HG03342 (cell line): ENCODE measurements at regions not wholly inside any gene's neighbourhood (a gene's known extent, or its start where the extent isn't known, plus 50 kb on each side); places are given as distances from the start of the nearest gene placed in this dataset.
"Not testable (repeated sequence)": the region's sequence is repeated elsewhere in the genome, so short reads cannot be mapped to it uniquely, and the experiment has no call there.

ENCODE experiments used
- ATAC-seq: cut with Tn5 transposase; IDR thresholded peaks from one replicate; pipeline ENCODE4 v1.9.1; 2021; ENCODE audit warnings: mild to moderate bottlenecking, moderate library complexity; ENCODE audit not compliant: unreplicated experiment

DNA sequence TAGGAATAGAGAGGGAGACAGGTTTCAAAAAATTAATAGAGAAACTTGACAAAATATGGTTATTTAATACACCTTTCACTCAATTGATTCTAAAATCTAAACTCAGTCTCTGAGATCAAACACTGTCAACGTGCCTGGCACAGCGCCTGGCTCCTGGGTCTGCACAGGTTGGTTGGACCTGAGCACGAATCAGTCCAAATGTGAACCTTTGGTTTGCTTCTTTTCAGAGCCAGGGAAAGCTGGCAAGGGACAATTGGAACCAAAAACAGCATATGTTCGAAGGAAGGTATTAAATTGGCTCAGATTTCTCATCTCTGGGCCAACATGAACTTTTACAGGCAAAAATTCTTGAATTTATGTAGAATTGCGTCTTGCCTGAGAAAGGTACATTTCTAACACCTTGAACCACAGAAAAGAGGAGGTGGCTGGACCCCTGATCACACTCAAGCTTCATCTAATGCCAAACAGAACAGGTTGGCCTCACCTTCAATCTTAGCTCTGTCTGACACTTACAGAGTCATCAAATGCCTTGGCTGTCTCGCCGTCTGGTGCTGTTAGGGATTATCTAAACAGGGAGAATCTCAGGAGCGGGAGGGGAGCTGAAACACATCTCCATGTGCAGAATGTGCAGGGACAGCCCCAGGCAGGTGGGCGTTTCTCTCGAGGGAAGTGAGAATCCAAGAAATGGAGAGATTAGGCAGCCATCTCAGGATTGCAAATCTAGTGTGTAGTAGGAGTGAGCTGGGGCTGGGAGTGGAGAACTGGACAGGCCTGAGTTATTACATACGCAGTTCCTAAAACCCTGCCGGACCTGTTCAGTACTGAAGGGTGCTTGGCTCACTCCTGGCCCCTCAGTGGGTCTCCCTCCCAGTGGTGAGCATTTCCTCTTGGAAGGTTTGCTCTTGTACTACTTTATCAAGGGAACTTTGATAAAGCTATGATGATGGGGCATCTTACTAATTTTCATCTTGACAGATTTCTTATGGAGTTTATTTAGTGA lies 442.2 kb upstream of the B3GAT1 start:
- ATAC-seq = no peak

DNA sequence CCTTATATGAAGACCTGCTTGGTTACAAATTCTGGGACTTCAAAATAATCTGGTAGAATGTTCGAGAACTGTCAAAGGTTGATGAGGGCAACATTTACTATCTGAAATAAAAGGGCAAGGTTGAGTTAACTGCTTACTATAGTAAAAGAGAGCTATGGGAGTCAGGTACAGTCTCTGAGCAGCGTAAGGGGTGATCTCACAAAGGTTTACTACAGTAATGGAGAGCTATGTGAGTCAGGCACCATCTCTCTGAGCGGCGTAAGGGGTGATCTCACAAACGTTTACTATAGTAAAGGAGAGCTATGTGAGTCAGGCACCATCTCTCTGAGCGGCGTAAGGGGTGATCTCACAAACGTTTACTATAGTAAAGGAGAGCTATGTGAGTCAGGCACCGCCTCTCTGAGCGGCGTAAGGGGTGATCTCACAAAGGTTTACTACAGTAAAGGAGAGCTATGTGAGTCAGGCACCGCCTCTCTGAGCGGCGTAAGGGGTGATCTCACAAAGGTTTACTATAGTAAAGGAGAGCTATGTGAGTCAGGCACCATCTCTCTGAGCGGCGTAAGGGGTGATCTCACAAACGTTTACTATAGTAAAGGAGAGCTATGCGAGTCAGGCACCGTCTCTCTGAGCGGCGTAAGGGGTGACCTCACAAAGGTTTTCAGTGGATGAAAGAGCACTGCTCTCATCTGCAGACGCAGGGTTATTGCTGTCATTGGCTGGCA lies 439.6 kb upstream of the B3GAT1 start:
- not testable (repeated sequence) for ATAC-seq

DNA sequence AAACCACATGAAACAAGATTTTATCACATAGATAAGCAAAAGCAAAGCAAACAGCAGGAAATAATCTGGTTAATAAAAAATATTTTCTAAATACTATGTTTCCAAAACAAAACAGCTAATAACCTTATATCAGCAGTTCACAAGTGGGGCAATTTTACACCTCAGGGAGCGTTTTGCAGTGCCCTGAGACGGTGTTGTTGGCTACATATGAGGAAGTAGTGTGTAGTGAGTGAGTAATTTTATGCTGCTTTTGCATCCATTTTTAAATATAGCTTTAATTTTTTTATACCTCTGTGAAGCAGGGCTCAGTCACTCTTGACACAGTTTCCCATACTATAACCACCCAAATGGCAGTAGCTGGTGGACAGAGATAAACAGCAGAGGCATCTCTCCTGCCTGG lies 438.5 kb upstream of the B3GAT1 start:
- no peak for ATAC-seq

GRCh38 chr11:134849833-134850232 lies 437.8 kb upstream of the B3GAT1 start:
- ATAC-seq = no peak

- no peak for ATAC-seq
Observed at GRCh38 chr11:134847083-134847715, 435.2 kb upstream of the B3GAT1 start.

DNA sequence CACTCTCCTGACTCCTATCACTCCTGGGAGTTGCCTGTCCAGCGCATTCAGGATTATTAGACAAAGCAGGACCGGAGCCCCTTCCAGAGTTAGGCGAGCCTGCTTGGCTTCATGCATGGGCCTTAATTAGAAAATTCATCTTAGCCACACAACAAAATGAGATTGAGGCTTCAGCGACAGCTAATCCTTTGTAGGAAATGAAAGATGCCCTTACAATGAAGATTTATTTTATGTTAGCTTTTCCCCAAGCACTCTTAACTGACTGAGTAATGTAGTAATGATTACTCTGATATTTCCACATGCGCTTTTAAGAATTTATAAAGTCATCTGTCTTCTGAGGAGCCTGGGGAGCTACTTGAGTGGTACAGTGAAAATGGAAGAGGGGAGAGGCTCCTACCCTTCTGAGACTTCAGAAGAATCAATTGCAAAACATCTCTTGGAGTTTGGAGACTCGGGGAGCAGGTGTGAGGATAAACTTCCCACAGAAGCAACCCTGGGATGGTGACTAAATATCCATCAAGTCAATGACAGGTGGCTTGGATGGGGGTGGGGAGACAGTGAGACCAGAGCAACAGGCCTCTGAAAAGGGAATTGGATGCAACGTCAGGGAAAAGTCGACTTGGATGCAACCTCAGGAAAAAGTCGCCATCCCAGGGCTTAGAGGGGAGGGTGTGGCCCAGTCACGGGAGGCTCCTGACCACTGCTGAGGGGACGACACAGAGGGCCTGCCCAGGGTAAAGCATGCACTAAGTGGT lies 434.5 kb upstream of the B3GAT1 start:
- ATAC-seq = no peak

GRCh38 chr11:134845474-134846327 lies 433.7 kb upstream of the B3GAT1 start:
- ATAC-seq = no peak

- ATAC-seq = no peak
Observed at GRCh38 chr11:134844838-134845237, 432.8 kb upstream of the B3GAT1 start.

GRCh38 chr11:134843735-134844134 lies 431.7 kb upstream of the B3GAT1 start:
- no peak for ATAC-seq

DNA sequence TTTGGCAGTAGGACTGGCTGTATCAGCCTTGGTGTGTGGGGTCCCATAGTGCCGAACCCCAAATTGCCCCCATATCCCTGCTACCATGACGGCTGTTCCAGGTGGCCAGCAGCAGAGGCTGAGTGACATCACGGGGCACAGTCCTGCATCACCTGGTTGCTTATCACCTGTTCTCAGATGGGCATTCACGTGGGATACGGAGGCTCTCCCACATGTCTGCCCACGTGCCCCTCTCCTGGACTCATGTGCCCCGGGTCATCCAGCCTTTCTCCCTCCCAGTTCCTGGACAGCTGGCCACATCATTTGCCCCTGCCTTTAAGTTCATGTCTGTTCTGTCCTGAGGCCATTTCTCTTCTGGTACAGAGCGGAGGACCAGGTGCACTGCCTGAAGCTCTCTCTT lies 431.0 kb upstream of the B3GAT1 start:
- ATAC-seq = no peak

DNA sequence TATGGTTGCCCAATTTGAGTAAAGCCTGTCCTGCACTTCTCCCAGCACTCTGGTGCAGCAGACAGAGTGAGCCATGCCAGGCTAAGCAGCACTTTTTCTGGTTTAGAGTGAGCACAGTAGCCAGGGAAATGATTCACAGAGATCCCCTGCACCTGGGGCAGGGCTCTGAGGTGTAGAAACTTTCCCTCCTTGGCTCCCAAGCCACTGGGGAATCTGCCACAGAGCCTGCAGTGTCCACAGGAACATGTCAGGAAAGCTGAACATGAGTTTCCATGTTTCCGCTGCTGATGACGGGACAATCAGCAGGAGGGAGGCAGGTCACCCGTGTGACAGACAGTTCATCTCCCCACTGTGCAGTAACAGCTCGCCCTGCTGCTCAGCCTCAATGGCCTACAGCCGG lies 429.9 kb upstream of the B3GAT1 start:
- ATAC-seq = no peak

DNA sequence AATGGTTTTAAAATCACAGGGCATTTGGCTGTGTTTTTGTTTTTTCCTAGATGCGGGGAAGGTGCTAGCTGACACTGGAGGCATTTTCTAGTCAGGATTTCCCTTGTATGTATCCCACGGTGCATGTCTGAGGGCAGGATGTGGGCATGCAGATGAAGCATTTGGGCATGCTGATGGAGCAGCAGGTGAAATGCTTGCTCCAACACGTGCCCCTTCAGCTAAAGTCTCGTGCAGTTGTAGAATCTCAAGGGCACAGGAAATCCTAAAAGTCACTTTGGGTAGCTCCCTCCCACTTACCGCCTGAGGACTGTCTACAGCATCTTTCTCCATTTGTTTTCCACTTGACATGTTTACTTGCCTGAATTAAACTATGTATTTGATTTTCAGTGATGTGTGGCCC lies 429.4 kb upstream of the B3GAT1 start:
- no peak for ATAC-seq

- no peak for ATAC-seq
Observed at GRCh38 chr11:134840945-134841344, 428.9 kb upstream of the B3GAT1 start.

GRCh38 chr11:134840165-134840564 lies 428.1 kb upstream of the B3GAT1 start:
- not testable (repeated sequence) for ATAC-seq

GRCh38 chr11:134838708-134839107 lies 426.7 kb upstream of the B3GAT1 start:
- ATAC-seq = no peak

- no peak for ATAC-seq
Observed at GRCh38 chr11:134837887-134838232, 425.8 kb upstream of the B3GAT1 start.

DNA sequence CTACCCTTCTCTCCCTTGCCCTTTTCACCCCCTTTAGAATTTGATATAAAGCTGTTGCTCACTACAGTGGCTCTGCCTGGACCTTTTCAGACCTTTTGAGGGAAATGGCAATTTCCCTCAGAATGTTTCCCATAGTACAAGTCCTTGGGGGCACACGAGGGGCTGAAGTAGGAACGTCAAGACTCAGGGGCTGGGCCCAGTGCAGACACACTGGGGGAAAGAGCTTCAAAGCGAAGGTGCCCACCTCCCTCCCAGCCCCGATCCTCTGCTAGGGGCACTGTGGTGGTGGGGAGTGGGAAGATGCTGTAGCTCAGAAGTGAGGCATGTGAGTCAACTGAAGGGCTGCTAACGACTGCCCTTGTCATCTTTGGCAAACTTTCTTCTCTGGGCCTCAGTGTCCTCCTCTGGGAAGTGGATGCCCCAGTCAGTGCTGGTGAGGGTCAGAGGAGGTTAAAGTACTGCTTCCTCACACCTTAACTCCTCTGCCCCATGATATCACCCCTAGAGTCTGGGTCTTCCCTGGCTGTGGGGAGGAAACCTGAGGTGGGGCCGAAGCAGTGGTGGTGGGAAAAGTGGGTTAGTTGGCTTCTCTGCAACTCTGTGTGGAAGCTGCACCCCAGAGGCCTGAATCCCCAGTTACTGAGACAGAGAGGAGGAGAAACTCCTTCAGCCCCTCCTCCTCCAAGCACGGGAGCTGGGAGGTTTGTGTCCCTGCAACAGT lies 425.3 kb upstream of the B3GAT1 start:
- ATAC-seq = no peak

- ATAC-seq = no peak
Observed at GRCh38 chr11:134836561-134836960, 424.5 kb upstream of the B3GAT1 start.

DNA sequence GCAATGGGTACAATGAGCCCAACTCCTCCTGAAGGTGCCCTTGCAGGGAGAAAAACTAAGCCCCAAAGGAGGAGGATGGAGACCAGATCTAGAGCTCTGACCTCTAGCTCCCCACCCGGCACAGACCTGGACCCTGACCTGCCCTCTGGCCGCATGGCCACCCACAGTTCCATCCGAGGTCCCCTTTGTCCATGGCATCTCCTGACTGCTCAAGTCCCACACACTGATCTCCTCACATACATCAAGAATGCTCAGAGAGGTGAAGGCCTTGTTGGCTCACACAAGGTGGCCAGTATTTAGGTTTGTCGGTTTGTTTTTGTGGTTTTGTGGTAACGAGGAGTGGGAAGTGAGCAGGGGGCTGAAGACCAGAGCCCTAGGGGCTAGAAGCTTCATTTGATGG lies 423.5 kb upstream of the B3GAT1 start:
- ATAC-seq = no peak
